Testis (tissue), 2 donors: ENCODE measurements at regions not wholly inside any gene's neighbourhood (a gene's known extent, or its start where the extent isn't known, plus 50 kb on each side); places are given as distances from the start of the nearest gene placed in this dataset.

Source experiments
- POLR2A ChIP-seq: fragments of 450-650 bp; IDR thresholded peaks from one replicate; pipeline ENCODE4 v1.6.1; 2017; ENCODE audit warnings: antibody characterized with exemption, mild to moderate bottlenecking, moderate library complexity
- TF ChIP-seq, protein P1 (sequence below), 3 experiments: fragments of 450-650 bp in 2 of 3; fragments of 200-600 bp in 1 of 3; sonication (generic) in 1 of 3; IDR thresholded peaks; one replicate each; pipeline ENCODE4 v1.5.1; 2016 to 2019; ENCODE audit warnings: antibody characterized with exemption in 3 of 3, mild to moderate bottlenecking in 2 of 3, moderate library complexity in 1 of 3

DNA sequence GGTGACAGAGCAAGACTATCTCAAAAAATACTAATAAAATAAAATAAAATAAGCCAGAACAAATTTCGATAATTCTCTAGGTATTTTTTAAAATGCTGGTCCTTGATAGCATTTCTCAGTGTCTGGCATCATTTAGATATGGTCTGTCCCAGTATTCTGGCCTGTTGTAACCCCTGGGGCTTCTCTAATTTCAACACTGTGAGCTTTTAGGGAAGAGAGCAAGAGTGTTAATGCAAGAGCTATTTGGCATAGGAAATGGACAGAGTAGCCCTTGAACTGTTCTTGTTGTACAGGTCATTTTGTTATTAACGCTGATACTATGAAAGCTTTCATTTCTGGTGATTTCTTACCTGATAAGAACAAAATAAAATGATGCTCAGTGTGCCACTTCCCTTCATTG, 112.2 kb upstream of the ZNF608 start:
- TF ChIP-seq, protein P1, sequence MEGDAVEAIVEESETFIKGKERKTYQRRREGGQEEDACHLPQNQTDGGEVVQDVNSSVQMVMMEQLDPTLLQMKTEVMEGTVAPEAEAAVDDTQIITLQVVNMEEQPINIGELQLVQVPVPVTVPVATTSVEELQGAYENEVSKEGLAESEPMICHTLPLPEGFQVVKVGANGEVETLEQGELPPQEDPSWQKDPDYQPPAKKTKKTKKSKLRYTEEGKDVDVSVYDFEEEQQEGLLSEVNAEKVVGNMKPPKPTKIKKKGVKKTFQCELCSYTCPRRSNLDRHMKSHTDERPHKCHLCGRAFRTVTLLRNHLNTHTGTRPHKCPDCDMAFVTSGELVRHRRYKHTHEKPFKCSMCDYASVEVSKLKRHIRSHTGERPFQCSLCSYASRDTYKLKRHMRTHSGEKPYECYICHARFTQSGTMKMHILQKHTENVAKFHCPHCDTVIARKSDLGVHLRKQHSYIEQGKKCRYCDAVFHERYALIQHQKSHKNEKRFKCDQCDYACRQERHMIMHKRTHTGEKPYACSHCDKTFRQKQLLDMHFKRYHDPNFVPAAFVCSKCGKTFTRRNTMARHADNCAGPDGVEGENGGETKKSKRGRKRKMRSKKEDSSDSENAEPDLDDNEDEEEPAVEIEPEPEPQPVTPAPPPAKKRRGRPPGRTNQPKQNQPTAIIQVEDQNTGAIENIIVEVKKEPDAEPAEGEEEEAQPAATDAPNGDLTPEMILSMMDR (IDR thresholded peaks at IDR 0.05): no peak
- no peak for TF ChIP-seq POLR2A
